GM13977 (cell line): ENCODE measurements at regions not wholly inside any gene's neighbourhood (a gene's known extent, or its start where the extent isn't known, plus 50 kb on each side); places are given as distances from the start of the nearest gene placed in this dataset.

Source experiments
- DNase-seq: peaks from one replicate; pipeline ENCODE4 v3.0.0; 2012; ENCODE audit warnings: low spot score
- in situ Hi-C: fragments of 300-500 bp; cut with MboI; formaldehyde crosslinking; loops from one replicate; pipeline ENCODE4 v1.12.0; 2022; ENCODE audit warnings: low sequenced_read_pairs, low pct_unique_long_range_greater_than_20kb, mixed read lengths, inconsistent platforms; ENCODE audit not compliant: unreplicated experiment
- TF ChIP-seq, protein P1 (sequence below): IDR thresholded peaks from 2 replicates; pipeline ENCODE4 v1.5.1; 2012; ENCODE audit warnings: mild to moderate bottlenecking, control low read depth; ENCODE audit not compliant: insufficient read depth; ENCODE audit errors: extremely low read depth, missing control alignments

- in situ Hi-C loops = no loop called here
- DNase-seq = no peak
- TF ChIP-seq, protein P1, sequence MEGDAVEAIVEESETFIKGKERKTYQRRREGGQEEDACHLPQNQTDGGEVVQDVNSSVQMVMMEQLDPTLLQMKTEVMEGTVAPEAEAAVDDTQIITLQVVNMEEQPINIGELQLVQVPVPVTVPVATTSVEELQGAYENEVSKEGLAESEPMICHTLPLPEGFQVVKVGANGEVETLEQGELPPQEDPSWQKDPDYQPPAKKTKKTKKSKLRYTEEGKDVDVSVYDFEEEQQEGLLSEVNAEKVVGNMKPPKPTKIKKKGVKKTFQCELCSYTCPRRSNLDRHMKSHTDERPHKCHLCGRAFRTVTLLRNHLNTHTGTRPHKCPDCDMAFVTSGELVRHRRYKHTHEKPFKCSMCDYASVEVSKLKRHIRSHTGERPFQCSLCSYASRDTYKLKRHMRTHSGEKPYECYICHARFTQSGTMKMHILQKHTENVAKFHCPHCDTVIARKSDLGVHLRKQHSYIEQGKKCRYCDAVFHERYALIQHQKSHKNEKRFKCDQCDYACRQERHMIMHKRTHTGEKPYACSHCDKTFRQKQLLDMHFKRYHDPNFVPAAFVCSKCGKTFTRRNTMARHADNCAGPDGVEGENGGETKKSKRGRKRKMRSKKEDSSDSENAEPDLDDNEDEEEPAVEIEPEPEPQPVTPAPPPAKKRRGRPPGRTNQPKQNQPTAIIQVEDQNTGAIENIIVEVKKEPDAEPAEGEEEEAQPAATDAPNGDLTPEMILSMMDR = no peak
Observed at GRCh38 chr5:40221255-40221654, 458.5 kb upstream of the PTGER4 start.

DNA sequence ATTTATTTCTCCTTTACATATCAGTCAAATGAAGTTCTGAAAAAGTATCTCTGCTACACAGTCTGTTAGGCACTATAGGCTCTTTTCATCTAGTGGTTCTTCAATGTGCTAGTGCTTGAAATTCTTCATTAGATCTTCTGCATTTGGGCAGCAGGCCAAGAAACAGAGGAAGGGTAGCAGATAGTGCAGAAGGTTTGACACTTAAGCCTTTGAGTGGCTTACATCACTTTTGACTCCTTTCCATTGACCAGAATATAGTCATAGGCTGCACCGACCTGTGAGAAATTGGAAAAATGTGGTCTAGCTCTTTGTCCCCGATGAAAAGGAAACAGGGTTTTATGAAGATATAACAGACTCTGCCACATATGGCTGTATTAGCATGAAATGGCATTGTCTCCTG lies 459.5 kb upstream of the PTGER4 start:
- TF ChIP-seq, protein P1 = no peak
- in situ Hi-C loops = no loop called here
- no peak for DNase-seq

DNA sequence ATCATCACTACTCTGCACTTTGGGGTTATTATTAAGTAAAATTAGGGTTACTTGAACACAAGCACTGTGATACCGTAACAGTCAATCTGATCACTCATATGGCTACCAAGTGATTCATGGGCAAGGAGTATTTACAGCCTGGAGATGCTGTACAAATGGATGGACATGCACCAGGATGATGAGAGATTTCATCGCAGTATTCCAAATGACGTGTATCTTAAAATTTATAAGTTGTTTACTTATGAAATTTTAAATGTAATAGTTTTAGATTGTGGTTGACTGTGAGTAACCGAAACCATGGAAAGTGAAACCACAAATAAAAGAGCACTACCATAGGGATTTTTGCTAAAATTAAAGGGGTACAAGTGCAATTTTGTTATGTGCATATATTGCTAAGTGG lies 462.2 kb upstream of the PTGER4 start:
- TF ChIP-seq, protein P1 = no peak
- in situ Hi-C loops = no loop called here
- DNase-seq = no peak

- in situ Hi-C loops = no loop called here
- no peak for DNase-seq
- TF ChIP-seq, protein P1 = no peak
Observed at GRCh38 chr5:40210694-40211093, 469.0 kb upstream of the PTGER4 start.

GRCh38 chr5:40206030-40206429 lies 473.7 kb upstream of the PTGER4 start:
- TF ChIP-seq, protein P1 = no peak
- in situ Hi-C loops = no loop called here
- no peak for DNase-seq

DNA sequence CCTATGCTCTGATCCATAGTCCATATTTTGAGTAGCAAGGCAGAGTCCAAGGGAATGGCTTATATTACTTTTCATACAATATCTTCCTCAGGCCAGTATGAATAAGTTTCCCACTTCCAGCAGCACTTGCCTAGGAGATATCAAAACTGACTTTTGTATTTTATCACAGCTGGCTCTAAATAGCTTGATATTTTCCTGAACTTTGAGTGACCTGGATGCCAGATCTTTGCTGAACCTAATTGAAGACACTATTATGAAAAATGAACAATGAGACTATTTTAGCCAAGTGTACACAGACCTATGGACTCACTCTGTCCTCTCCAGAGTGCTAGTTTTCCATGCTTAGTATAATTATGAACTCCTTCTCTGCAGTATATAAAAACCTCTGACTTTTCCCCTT lies 475.6 kb upstream of the PTGER4 start:
- in situ Hi-C loops = no loop called here
- DNase-seq = no peak

More for the DNA sequence above, 475.6 kb upstream of the PTGER4 start:
- TF ChIP-seq, protein P1 = no peak
